Hippocampal formation (tissue), 2 donors: ENCODE measurements at regions not wholly inside any gene's neighbourhood (a gene's known extent, or its start where the extent isn't known, plus 50 kb on each side); places are given as distances from the start of the nearest gene placed in this dataset.

Source experiments
- DNase-seq, 2 donors: peaks; one replicate each; lab custom pipeline; 2025; lab: John Stamatoyannopoulos, UW

DNA sequence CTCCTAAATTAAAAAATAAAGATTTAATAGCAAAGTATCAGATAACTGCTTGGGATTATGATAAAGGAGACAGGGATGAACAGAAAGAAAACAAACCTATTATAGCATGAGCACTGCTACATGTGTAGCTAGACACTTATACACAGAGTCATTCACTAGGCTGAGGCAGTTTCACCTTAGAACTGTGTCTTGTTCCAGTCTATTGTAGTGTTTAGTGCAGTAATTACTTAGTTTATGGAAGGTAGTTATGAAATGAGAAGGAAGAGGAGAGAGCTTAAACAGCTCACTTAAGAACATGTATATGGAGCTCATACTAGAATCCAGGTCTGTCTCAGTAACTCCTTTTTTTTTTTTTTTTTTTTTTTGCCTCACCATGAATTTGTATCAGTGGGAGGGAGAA, 441.4 kb downstream of the PDCD6IP start:
- no peak for DNase-seq

DNA sequence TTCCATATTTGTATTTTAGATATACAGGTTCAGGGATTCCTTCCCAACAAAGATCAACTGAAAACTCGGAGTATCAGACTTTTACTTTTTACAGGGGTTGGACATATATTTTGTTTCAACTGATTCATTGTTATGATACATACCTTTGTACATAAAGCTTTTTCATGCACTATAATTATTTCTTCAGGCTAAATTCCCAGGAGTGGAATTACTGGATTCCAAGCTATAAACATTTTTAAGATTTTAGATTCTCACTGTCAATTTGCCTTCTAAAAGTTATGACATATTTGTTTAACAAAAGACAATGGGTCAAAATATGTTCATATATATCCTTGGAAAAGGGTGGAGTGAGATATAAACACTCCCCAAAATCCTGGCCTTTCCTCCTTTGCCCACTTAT, 449.0 kb downstream of the PDCD6IP start:
- DNase-seq, result no peak

DNA sequence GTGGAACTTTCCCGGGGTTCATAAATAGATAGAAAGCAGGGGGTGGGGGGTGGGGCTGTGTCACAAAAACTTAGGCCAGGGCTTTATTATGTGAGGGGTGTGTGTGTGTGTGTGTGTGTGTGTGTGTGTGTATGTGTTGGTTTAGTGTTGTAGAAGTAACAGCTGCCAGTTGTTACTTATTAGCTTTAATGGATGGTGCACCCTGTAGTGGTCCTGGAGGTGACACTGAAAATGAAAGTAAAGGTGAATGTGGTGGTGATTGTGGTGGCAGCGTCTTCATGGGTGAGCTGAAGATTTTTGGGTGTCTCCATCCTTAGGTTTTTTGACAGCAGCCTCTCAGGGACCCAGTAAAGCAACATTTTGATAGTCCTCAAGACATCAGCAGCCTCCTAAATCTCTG, 449.9 kb downstream of the PDCD6IP start:
- no peak for DNase-seq

DNA sequence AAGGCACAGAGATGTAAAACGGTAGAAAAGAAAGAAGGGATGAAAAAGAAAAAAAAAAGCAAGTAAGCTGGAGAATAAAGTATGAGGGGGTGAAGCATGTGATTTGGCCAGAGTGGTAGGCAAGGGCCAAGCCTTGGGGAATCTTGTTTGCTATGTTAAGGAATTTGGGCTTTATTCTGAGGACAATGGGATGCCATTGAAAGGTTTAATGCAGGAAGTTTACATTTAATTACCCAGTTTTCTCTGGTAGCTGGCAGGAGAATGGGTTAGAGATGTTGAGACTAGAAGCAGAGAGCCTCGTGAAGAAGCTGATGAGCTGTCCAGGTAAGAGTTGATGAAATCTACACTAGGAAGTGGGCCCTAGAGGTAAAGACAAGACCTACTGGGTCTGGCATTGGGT, 455.9 kb downstream of the PDCD6IP start:
- no peak for DNase-seq

DNA sequence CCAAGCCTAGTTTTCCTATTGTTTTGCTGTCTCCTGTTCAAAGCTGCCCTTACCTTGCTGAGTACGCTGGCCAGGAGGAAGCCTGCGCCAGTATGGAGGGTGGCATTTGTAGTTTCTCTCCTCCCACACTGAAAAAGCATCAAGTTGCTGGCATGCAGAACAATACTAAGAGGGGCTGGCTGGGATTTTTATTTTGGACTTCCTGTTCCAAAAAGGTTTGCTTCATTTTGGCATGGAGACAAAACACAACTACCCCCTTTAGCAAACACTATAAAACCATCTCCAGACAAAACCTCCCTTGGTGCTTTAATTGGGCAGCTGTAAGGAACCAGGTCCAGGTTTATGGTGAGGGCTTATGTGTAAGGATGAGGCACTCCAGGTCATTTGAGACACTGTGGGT, 457.6 kb downstream of the PDCD6IP start:
- no peak for DNase-seq

DNA sequence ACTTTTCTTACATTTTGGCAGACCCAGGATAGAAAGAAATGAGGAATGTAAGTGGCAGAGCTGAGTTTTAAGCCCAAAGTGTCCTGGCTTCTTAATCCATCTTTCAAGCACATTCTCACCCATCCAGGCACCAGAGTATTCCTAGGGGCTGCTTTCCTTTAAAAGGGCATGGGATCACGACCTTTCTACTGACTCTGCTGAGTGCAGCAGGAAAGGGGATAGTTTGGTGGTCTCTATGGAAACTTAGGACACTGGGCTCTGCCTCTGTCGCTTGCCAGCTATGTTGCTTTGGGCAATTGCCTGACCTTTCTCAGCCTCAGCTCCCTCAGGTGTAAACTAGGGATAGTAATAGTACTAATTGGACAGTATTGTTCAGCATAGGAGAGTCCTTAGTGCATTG, 458.4 kb downstream of the PDCD6IP start:
- no peak for DNase-seq

DNA sequence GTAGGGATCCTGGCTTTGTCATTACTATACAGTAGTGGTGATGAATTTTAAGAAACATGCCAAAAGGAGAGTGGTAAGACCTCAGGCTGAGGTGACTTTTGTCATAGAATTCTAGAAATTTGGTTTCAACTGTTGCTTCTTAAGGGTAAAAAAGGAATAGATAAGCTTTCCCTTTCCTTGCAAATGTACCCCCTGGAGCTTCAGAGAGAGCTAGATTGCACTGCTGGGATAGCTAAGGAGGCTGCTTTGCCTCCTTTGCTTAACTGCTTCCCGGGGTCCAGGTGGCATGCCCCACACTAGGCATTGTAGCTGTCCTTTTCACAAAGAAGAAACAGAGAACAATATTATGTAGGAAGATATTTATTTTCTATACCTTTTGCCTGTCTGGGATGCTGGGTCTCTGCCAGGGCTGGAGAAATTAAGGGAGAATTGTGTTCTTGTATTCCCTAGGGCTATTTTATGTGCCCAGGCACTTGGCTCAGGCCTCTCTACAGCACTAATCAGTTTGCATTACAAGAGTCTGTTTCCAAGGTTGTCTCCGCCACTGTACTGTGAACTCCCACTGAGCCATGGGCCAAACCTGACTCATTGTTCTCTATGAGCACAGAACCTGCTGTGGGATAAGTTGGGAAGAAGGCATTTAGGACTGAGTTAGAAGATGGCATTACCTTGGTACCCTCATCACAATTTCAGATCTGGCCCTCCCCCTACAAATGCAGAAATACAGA, 460.0 kb downstream of the PDCD6IP start:
- DNase-seq, result no peak

DNA sequence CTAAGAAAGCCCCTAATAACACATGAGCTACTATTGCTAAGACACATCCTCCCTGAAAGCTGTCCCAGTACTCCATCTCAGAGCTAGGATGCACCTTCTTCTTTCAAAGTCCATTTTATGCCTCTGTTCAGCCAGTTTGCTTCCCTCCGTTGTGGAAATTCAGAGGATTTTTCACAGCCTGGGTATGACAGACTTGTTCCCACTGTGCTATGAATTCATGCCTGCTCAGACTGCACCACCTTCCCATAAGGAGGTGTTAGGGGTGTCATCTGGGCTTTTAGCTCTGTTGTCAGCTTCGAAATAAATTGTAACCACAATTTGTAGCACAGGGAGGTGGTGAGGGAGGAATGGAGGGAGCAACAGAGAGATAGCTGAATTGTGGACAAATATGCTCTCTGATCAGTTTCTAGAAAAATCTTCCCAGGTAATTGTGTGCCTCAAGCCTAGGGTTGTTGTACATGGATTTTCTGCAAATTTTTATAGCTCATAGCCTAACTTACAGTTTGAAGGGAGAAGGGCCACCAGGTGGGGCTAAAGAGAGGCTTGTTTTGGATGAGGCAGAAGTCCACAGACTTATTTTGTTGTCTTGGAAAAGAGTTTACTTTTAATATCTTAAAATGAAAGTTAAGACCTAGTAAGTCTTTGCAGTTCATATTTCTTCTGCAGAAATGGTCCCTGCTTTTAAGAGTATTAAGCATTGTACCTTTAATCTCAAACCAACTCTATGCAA, 462.0 kb downstream of the PDCD6IP start:
- peak; percentile 36 to 38 for DNase-seq

DNA sequence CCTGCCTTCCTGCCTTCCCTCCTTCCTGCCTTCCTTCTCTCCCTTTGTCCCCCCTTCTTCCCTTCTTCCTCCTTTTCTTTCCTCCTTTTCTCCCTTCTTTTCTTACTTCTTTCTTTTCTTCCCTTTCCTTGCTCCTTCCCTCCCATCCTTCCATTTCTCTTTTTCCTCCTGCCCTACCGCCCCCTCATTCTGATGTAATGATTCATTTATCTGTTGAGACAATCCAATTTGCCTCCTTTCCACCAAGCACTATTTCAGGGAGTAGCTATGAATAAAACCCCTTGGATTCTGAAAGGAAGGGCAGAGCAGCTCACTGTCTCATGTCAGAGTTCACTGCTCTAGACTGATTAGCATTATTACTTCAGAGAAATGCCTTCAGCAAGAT, 462.6 kb downstream of the PDCD6IP start:
- no peak for DNase-seq

DNA sequence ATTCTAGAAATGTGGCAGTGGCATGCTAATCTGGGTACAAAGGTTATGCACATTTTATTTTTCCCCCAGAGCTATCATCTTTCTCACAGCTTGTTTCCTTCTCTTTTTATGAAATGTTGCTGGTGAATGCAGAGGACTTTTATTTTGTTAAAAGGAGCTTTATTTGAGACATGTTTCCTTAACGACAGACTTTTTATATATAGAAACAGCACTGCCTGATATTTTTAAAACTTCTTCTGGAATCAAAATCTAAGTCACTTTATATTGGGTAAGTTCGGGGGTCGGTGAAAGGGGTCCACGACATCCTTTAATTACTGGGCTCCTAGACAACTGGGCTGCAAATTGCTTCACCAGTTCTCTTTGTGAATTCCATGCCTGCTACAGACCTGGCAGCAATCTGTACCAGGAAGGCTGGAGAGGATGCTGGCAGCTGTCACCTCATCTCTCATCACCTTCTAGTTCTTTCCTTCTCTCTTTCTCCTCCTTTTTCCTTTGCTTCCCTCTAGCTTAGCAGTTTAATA, 464.7 kb downstream of the PDCD6IP start:
- DNase-seq, result peak in 1 of 2 donors; percentile 27

DNA sequence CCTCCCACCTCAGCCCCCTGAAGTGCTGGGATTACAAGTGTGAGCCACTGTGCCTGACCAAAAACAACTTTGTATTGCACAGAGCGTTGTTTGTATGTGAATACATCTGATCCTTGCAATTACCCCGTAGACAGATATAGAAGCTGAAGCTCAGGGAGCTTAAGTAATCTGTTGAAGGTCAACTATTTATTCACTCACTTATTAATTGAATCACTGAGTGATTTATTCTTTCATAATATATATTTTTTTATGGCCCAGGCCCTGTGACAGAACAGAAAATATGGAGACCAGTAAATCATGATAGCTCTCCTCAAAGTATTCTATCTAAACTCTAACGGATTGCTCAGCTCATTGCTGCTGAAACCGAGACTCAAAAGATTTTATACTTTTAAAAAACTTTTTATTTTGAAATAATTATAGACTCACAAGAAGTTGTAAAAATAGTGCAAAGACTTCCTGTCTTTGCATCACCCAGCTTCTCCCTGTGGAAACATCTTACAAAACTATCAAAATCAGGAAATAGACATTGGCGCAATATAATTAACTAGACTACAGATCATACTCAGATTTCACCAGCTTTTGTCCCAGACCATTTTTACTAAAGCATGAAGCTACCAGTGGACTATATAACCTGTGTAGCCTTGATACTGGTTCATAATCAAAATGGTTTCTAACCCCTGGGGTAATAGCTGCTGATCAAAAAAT, 466.1 kb downstream of the PDCD6IP start:
- DNase-seq, result no peak

DNA sequence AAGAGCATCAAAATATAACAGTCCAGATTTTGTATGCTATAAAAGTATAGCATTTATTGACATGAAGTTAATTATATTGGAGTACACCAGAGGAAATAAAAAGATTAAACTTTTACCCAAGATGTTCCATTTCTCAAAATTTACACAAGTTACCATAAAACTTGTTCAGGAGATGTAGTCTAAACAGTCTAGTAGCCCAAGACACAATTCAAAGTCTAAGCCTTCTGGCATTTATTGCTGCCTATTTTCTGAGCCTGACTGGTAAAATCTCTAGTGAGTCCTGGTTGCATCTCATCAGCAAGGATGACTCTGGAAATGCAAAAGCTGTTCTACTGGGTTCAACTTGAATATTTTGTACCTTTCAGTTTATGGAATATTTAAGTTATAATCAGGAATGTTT, 468.7 kb downstream of the PDCD6IP start:
- DNase-seq, result no peak

DNA sequence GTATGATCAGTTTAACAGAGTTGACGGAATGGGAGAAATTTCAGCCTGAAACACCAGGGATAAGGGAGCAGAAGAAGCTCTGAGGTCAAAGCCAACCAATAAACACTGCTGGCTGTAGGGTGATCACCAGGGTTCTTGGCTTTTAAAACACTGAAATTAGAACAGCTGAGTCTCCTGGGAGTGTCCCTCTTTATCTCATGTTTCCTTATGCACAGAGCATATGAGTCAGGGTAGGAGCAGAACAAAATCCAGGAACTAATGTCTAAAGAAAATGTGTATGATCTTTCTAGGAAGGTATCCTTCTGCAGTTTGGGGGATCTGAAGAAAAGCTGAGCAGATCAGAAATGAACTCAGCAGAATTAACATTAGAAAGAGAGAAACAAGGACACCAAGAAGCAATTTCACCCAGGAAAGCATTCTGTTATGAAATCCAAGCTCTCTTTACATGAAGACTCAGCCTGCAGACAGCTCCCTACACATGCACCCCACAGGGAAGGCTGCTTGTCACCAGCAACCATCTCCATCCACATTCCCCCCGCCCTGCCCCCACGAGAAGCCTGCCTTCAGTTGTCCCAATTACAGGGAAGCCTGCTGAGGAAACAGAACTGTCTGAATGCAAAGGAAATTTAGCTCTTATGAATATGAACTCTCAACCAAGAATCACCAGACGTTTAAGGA, 469.7 kb downstream of the PDCD6IP start:
- no peak for DNase-seq

DNA sequence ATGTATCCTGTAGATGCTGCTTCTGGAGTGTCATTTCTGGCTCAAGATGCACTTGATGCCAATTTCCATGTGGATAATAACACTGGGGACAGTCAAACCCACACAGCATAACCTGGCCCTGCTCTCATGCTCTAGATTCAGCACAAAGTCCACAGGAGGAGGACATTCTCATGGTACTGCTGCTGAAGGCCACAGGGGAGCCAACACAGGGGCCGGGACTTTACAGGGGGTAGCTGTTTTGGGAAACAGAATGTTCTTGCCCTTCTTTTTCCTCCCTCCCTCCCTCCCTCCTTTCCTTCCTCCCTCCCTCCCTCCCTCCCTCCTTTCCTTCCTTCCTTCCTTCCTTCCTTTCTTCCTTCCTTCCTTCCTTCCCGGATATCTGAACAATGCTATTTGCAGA, 477.4 kb downstream of the PDCD6IP start:
- no peak for DNase-seq

DNA sequence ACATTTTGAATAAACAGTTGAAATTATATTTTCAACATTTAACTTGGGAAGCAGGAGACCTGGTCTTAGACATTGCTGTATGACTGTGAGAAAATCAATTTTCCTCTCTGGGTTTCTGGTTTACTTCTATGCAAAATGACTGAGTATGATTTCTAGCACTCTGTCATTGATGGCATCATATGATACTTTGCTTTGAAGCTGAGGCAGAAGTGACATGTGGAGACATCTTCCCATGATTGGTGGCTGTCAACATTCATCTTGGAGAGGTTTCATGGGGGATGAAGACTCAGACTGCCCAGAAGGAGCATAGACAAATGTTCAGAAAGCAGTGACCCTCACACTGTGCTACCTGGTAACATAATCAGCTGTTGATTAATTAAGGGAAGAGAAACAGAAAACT, 477.9 kb downstream of the PDCD6IP start:
- no peak for DNase-seq

DNA sequence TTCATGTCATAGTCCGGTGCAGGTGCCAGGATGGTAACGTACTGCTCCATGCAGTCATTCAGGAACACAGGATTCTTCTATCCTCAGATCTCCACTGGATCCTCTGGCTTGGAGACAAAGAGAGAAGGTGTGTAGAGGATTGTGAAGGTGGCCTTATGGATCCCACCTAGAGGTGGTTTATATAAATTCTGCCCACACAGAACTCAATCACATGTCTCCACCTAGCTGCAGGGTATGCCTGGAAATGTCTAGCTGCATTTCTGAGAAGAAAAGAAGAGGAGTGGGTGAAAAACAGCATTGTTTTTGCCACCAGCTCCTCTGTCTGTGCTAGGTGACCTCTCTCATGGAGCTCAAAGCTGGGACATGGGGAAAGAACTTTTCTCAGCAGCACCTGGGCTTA, 478.7 kb downstream of the PDCD6IP start:
- no peak for DNase-seq

DNA sequence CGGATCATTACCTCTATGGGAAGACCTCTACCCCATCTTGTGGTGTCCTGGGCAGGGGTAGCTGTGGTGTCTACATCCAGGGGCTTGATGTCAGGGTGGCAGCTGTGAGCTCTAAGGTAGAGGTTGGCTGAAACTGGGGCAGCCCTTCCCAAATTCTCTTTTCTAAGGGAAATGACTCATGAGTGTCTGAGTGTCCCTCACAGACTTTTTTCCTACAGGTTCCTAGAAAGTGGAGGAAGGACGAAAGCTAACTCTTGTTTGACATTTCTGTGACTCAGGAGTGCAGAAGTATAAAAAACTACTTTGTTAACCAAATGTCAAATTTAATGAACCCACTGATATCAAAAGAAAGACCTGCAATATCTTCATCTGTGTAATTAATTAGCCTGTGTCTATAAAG, 481.5 kb downstream of the PDCD6IP start:
- no peak for DNase-seq

DNA sequence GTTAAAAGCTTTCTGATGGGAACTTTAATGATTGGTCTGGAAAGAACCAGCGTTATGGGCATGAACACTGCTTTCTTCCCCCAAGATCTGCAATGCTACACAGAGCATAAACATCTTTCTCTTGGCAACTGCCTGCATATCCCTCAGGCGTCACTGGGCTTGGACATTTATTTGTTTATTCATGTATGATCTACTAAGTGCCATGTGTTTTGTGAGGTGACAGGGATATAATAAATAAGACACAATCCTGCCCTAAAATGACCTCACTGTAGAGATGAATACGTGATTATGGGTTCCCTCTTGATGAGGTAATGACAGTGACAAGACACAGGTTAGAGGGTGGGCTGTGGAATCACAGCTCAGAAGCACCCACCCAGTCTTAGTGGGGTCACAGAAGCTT, 485.3 kb downstream of the PDCD6IP start:
- DNase-seq, result no peak

DNA sequence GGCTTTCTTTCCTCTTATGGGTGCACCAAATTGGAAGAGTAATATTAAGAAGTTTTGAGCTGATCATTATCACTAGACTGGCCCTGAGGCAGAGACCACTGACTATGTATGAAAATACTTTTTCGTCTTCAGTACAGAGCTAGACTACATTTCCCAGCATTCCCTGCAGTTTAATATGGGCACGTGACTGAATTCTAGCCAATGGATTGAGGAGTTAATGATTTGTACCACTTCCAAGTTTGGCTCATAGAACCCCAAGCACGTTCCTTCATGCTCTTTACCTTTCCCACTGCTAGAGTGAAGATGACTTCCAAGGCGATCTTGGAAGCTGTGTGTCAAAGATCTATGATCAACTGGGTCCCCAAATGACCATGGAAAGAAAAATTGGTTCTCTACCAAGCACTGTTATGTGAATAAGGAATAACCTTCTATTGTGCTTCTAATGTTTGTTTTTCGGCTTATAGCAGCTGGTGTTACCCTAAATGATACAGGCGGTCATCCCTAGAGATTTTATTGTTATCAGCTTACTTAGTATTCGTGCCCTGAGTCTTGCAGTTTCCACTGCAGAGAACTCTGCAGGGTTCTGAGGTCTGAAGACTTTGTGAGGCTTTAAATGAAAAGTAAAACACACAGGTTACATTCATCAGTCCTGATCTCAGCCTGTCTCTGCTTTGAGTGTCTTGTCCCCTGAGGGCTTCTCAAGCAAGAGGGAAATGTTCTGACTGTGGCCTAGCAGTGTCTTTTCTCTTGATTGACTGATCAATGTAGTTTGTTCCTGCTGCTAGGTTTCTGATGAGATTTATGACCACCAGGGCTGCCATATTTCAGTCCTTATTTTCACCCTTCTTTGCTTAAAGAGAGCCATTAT, 486.8 kb downstream of the PDCD6IP start:
- DNase-seq, result no peak

DNA sequence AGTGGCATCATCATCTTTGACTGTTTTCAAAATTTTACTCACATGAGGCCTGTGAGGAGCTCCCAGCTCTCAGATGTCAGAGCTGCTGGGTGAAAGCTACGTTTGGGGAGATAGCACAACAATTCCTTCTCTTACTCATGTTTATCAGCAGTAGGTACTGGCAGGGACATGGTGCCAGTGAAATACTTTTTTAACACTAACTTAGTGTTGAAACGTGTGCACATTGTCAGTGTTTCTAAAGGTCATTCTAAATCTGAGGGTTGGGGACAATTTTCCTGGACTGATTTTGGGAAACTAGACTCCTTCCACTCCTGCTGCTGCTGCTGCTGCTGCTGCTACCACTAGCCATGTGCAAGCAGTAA, 487.4 kb downstream of the PDCD6IP start:
- no peak for DNase-seq

DNA sequence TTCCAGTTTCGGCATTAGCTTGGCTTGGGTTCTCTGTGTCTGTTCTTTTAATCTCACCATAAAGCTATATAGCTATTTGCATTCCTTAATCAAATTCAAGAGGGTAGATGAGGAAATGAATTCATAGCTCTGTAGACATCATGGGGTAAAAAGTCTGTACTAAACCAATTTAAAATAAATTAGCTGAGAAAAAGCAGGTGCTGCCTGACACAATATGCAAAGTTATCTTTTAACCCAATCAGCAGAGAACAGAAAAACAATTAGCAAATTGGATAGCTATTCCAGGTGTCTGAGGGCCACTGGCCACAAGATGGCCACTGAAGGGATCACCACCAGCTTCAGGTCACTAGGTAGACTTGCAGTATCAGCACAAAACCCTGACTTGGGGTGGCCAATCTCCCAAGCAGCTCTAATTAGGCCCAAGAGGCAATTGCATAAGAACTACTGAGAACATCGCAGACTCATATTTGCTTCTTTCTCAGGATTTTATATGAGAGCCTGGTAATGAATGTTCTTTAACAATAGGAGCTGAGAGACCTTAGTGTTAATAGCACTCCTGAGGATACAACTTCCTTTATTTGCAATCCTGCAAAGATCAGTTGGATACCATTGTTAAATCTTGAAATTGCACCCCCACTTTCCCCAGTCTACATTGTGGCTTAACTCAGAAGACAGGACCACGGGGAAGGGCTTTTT, 494.3 kb downstream of the PDCD6IP start:
- no peak for DNase-seq
